GM20000 (cell line): ENCODE measurements at regions not wholly inside any gene's neighbourhood (a gene's known extent, or its start where the extent isn't known, plus 50 kb on each side); places are given as distances from the start of the nearest gene placed in this dataset.

Source experiments
- DNase-seq: peaks from one replicate; pipeline ENCODE4 v3.0.0; 2012; ENCODE audit warnings: low spot score
- CTCF ChIP-seq: IDR thresholded peaks from 2 replicates; pipeline ENCODE4 v1.5.1; 2012; ENCODE audit warnings: mild to moderate bottlenecking, control low read depth; ENCODE audit errors: extremely low read depth, missing control alignments

- TF ChIP-seq CTCF: no peak
- DNase-seq: no peak
Measured at GRCh38 chr7:142348100-142348499, 90.2 kb upstream of the PRSS58 start.

- no peak for TF ChIP-seq CTCF
- no peak for DNase-seq
Measured at GRCh38 chr7:142347091-142347490, 89.2 kb upstream of the PRSS58 start.

- no peak for TF ChIP-seq CTCF
- DNase-seq: no peak
Measured at GRCh38 chr7:142345811-142346210, 88.0 kb upstream of the PRSS58 start.

GRCh38 chr7:142338633-142339501, 81.0 kb upstream of the PRSS58 start:
- no peak for DNase-seq
- TF ChIP-seq CTCF: no peak

GRCh38 chr7:142337054-142338001, 79.5 kb upstream of the PRSS58 start:
- no peak for TF ChIP-seq CTCF
- no peak for DNase-seq

GRCh38 chr7:142334806-142335205, 76.9 kb upstream of the PRSS58 start:
- DNase-seq: no peak
- no peak for TF ChIP-seq CTCF

- TF ChIP-seq CTCF: no peak
- DNase-seq: no peak
Measured at GRCh38 chr7:142334236-142334635, 76.4 kb upstream of the PRSS58 start.
